NK-92 treated with Interleukin-12 subunit alpha and Interleukin-12 subunit beta, amount 100 ng/mL, for 24 hours (cell line): ENCODE measurements at regions not wholly inside any gene's neighbourhood (a gene's known extent, or its start where the extent isn't known, plus 50 kb on each side); places are given as distances from the start of the nearest gene placed in this dataset.
"Not testable (repeated sequence)": the region's sequence is repeated elsewhere in the genome, so short reads cannot be mapped to it uniquely, and the experiment has no call there.

Source experiments
- DNase-seq: peaks from one replicate; lab custom pipeline; 2025; lab: John Stamatoyannopoulos, UW

DNA sequence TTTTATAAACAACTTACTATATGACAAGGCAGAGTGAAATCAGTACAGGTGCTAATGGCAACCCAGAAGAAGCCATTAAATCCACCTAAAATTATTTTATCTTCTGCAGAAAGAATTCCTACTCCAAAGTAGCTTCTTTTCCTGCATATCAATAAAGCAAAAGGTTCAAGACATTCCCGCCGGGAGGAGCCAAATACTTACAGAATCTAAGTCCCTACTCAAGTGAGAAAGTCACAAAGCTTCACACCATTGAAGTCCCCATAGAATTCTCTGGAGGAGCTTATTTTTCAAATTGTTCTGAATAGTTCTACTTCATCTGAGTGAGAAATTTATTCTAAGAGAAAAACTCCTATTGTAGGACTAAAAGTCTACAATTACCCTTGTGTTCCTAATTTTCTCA lies 233.7 kb upstream of the HNRNPA3 start:
- no peak for DNase-seq

DNA sequence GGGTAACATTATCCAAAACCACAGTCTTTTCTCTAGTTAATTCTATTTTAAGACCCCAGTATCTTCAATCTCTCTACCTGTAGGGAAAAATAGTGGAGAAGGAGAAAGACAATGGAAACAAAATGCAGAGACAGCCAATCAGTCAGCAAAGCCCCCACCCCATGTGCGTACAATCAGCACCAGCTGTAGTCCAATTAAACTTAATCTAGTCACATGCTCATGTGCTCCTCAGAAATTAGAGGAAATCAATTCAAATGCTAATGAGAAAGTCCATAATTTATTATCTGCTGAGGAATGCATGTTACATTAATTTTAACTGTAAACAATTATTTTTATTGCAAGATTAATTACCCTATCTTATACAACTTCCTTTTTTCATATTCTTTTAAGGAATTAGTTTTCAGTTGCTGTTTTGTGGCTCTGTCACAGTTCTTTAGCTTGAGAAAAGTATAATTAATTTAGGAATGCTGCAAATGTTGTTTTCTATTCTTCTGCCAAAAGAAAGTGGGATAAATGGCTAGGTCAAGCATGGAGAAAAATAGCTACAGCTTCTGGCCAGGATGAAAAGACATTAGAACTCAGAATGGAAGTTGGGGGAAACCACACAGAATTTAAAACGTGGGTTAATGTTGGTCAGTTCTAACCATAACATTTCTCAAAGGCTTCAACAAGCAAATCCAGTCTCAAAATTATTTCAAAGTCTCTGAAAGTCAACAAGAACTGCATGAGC lies 232.4 kb upstream of the HNRNPA3 start:
- DNase-seq = no peak

DNA sequence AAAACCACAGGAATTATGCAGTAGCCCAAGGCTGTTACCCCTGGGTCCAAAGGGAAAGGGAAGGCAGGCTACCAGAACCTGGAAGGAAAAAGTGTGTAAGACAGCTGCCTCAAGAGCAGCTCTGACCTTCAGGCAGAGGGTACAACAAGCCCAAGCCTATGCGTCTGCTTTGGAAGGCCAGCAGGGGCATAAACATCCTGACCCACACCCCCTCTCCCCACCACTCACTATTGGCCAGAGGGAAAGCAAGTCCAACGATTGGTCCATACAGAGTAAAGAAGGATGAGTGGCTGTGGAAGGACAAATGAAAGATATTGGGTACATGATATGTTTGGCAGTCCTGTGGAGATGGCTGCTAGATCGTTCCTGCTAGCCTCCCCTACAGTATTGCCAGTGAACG lies 227.6 kb upstream of the HNRNPA3 start:
- DNase-seq = no peak

DNA sequence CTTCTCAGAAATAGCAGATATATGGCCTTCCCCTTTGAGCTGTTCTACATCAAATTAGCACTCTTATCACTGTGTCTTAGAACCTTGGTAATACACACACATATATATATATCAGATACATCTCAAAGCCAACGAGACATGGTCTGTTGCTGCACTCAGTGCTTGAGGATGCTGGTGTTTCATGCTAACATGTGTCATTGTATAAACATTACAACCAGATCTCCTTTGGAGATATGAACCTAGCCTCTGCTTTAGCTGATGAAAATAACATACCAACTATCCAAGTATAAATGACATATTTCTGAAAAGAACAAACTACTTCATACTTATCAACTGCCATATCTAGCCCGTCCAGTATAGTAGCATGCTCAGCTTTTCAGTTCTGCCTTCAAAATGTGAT lies 226.7 kb upstream of the HNRNPA3 start:
- DNase-seq = no peak

DNA sequence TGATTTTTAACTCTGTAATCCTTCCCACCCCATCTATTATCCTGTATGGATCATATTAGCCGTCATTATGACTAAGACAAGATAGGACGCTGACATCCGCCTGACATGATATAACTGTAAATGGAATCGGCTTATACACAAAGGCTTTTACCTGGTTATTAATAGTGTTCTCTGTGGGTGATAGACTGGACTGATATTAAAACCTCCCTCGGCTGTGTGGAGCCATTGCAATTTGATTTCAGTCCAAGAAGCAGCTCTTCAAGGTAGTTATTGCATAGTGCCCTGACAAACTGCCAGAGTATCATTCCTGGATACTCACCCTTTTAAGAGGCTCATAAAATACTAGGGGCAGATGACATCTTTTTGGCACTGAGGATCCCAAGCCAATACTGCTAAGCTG lies 226.1 kb upstream of the HNRNPA3 start:
- no peak for DNase-seq

DNA sequence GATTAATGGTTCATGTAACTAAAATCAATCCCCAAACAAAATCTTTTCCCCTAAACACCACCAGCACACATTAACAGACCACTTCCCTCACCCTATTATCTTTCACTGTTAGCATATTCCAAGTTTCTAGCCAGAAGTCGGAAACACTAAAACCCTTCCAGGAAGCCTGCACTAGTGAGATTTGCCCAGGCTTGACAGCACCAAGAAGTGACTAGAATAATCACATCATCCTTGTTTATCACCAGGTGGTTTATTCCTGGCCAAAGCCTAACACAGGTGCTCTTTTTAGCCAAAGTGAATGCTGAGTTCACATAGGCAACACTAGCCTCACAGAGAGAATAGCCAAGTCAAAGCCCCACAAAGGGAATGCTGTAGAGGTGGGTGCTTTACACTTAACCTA lies 221.2 kb upstream of the HNRNPA3 start:
- DNase-seq = no peak

DNA sequence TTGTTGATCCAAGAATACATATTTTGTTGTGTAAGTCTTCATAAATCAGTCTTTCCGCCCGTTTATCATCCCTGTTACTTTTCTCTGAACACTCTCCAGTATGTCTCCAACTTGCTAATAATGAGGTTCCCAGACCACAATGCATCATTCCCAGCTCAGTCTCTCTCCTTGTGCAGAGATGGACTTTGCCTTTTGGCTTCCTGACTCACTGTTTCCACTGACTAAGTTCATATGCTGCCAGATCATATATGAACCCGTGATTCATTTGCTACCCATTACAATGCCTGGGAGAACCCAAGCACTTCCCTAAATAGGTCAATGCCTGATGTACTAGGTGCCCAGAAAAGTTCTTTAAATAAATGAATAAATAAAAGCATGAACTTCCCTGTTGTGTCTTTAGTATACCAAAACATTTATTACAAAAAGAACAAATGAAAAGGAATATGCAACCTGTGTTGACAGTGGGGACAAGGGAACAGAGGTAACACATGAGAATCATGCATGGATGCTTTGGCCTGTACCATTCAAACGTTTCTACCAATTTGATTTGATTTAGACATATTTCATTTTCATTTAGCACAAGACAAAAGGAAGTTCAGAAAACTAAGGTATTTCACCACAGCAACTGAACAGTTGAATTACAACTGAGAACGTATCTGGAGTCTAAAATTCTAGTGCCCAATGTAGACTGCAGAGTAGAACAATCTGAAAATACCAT lies 215.4 kb upstream of the HNRNPA3 start:
- no peak for DNase-seq

DNA sequence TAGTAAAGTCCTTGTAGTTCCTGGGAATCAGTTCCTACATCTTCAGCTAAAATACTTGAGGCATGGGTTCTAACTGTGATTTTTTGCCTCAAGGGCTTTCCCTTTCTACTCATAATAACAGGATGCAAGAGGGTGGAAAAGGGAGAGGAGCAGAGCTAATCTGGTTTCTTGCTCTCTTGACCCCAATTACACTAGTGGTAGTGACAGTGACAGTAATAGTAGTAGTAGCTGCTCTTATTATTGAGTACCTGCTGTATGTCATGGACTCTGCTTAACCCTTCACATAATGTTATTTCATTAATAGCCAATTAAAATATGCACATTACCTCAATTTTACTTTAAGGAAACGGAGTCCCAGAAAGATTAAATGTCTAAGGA lies 214.8 kb upstream of the HNRNPA3 start:
- DNase-seq = no peak

DNA sequence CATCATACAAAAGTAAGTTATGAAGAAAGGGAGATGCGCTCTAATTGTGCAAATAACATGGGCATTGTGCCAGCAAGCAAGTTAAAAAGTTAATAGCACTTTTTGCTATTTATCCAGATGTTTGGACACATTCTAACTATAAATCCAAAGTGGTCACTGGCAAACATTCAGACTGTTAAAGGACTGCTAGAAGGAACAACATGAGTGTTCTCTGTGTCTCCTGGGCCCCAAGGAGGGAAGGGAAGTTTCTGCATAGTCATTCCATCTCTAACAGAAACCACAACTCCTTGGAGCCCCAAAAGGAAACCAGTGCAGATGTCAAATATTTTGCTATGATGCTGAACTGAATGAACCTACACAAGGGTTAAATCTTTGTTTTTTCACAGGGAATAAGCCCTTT lies 213.3 kb upstream of the HNRNPA3 start:
- no peak for DNase-seq

DNA sequence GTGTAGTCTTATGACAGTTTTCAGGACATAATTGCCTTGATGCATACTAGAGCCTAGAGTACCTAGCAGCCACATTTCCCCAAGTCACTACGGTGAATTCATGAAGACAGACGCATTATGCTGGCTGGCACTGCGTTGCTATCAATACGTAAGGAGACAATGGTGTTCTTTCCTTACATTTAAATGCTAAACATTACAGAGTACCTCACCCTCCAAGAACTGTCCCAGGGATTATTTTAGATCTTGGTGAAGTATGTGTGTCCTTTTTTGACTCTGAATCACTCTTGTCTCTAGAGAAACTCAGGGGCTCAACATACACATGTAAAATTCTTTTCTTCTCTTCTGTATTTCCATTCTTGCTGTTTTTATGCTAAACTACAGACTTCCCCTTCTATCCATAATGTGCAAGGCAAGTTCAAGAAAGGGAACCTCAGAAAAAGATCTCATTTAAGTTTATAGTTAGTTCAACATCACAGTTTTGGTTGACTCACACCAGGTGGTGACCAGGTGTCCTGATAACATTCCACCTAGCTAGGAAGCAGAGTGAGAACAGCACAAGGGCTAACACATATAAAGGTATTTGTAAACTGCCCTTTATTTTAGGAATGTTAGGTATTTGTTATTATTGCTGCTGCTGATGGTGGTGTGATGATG lies 212.4 kb upstream of the HNRNPA3 start:
- DNase-seq = no peak

DNA sequence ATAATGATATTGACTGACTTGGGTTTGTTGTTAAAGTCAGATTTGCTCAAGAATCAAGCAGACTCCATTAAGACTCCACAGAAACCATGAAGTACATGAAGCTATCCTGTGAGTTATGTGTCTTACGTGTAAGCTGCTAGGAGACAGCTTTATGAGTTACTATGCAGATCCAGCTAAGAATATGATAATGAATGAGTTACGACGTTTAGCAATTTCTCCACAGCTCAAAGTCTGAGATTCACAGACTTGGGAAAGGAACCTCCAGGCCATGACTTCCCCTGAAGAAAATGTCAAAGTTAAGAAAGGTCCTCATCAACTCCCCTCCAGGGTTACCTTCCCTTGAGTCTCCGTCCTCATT lies 211.9 kb upstream of the HNRNPA3 start:
- DNase-seq = no peak

DNA sequence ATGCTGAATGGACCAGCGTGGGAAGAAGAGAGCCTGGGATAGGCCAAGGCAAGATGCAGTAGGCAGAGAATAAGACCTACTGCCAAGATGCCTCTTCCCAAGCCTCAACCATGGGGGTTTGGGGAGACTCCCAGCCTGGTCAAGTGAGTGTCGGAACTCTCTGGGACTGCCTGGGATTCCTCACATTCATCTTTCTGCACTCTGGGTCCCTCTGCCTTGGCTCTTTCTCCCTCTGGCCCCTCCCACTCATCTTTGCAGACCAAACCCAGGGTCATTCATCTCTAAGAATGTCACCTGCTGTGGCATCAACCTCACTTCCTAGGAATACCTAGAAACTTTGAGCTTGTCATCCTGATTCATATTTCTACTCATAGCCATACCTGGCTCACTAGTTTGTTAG lies 211.3 kb upstream of the HNRNPA3 start:
- no peak for DNase-seq

DNA sequence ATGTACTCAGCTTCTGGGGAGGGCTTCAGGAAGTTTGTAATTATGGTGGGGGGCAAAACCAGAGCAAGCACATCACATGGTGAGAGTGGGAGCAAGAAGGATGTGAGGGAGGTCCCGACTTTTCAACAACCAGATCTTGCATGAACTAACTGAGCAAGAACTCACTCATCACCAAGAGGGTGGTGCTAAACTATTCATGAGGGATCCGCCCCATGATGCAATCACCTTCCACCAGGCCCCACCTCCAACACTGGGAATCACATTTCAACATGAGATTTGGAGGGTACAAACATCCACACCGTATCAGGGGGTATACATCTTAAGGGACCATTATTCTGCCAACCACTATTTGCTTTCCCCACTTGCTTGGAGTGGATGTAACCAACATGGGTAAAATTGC lies 209.6 kb upstream of the HNRNPA3 start:
- DNase-seq = no peak

DNA sequence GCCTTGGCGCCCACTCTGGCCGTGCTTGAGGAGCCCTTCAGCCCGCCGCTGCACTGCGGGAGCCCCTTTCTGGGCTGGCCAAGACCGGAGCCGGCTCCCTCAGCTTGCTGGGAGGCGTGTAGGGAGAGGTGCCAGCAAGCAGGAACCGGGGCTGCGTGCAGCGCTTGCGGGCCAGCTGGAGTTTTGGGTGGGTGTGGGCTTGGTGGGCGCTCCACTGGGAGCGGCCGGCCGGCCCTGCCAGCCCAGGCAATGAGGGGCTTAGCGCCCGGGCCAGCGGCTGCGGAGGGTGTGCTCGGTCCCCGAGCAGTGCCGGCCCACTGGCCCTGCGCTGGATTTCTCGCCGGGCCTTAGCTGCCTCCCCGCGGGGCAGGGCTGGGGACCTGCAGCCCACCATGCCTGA lies 204.9 kb upstream of the HNRNPA3 start:
- not testable (repeated sequence) for DNase-seq

DNA sequence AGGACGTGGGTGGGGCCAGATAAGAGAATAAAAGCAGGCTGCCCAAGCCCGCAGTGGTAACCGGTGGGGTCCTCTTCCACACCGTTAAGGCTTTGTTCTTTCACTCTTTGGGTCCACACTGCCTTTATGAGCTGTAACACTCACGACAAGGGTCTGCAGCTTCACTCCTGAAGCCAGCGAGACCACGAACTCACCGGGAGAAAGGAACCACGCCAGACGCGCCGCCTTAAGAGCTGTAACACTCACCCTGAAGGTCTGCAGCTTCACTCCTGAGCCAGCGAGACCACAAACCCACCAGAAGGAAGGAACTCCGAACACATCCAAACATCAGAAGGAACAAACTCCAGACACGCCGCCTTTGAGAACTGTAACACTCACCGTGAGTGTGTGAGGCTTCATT lies 203.9 kb upstream of the HNRNPA3 start:
- DNase-seq = not testable (repeated sequence)

DNA sequence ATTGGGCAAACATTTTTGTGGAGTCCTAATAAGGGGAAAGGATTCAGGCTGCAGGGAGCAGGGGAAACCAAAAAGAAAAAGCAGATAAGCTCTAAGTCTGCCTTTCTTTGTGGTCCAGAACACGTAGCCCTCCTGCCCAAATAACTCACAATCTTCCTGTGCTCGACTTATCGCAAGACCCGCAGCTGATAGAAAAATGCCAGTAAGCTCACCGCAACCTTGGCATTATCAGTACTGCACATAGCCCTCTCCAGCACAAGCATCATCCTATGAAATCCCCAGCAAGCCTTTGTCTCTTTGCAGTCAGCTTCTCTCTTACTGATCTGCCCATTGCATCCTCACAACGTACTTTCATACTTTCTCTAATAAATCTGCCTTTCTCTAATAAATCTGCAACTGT lies 202.4 kb upstream of the HNRNPA3 start:
- DNase-seq = no peak

DNA sequence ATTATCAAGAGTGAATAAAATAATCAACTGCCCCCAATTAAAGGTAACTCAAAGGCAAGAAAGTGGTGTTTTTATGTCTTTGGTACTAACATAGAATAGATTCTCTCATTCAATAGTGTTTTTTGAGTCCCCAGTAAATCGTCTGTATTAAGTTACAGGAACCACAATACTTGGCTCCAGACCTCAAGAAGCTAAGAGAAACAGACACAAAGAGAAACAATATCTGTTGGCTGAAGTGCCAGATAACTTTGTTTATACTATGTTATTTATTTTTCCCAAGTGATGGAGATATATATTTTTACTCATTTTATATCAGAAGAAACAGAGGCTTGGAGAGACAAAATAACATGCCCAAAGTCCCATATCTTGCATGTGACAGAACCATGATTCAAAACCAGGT lies 201.7 kb upstream of the HNRNPA3 start:
- DNase-seq = no peak

DNA sequence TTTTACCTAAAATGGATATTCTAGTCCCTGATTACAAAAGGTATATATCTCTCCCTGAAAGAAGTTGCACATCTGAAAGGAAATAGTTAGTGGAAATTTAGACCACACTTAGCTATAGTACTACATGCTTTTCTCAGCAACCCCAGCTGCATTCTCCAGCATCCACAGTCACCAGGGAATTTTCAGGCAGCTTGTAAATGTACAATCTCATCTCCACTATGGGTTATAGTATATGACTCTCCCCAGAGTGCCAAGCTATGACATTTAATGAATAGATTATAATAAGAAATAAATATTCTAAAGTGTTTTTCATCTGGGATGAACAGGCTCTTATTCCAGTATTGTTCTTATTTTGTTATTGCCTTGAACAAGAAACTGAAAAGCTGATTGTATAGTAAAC lies 197.6 kb upstream of the HNRNPA3 start:
- DNase-seq = no peak

DNA sequence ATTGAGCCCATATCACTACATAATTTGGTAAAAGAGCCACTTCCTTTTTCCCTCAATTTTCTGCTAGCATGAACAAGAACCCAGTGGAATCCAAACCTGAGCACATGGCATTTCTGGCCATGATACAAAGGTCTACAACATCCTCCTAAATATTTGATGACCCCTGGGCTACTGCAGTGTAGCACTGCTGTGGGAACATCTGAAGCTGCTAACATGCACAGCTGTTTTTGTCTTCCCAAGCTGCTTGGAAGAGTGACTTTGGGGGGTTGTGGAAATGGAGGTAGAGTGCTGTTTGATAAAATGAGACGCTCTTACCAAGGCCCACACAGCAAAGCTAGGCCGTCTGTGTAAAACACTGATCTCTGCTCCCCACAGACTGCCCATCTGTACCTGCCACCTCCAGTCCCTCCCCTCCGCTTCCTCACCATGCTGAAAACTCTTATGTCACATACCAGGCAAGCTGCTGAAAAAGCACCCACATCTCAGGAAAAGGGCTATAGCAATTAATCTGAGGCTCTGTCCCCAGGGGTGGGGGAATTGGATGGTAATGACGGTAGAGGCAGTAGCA lies 197.2 kb upstream of the HNRNPA3 start:
- DNase-seq = no peak

DNA sequence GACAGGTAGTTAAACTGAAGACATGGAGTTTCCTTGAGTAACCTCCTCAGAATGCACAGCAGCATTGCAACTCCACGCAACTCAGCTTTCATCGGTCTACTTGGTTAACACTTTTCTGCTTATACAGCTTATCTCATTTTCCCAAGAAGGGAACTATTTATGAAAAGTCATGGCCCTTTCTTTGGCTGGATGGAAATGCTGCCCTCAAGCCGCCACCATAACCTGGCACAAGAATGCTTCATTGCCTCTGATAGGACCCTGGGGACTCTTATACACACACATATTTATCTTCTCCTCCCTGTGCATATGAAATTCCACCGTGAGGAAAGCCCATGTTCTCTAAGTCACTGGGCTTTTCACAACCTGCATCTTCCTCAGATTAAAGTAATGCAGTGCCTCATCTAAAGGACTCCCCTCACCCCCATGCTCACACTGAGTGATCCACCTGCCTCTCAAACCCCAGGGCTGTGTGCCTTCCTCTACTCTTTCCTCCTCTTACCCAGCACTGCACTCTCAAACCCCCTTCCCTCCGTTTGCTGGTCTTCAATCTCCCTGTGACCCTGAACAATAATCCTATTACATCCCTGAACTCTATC lies 192.0 kb upstream of the HNRNPA3 start:
- no peak for DNase-seq

DNA sequence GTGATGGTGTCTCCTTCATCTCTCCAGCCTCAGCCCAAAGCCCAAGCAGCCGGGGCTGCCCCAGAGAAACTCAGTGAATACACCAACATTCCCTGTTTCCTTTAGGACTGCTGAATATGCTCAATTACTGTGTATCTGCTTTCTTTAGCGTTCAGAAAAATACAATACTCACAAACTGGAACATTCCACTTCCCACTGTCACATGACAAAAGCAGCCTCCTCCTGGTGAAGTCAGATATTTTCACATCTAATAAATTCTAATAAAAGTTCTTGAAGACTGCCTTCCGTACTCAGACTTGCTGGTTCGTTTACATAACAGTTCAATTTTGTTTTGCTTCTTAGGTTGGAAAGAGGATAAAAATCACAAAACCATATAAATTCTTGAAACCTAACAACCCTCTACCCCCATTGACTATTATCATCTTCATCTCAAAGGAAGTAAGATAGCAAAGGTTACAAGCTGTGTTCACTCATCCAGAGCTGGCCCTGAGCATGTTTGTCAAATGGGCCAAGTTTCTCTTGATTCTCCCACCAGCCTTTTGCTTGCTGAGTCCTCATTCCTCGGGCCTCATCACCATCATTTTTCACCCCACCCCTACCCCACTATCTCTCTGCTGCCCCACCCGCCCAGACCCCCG lies 190.8 kb upstream of the HNRNPA3 start:
- DNase-seq = no peak

DNA sequence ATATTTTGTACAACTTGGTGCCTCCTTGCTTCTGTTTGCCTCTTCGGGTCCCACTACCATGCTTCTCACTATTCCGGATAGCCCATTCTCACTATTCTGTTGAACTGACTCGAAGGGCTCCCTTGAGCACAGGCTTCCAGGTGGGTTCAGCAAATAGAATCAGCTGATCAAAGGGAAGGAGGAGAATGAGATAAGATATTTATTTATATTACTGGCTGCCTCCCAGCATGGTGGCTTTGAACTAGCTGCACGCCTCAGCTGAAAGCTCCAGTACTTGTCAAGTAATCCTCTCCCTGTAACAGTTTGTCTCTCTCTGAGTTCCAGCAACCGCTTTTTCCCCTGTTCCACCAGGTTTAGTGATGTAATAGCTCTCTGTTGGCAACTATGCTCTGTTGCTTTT lies 187.8 kb upstream of the HNRNPA3 start:
- no peak for DNase-seq
